IMR-90 (cell line): ENCODE measurements at regions not wholly inside any gene's neighbourhood (a gene's known extent, or its start where the extent isn't known, plus 50 kb on each side); places are given as distances from the start of the nearest gene placed in this dataset.

Source experiments
- ATAC-seq: fragments of 200-7000 bp; cut with Tn5 transposase; 2 replicates; pipeline ENCODE4 v1.9.1; 2020; ENCODE audit warnings: low read depth, mild to moderate bottlenecking, moderate library complexity
- BruUV-seq: library from RNA; stranded (reverse); fragments of 400-500 nt; replicated peaks from 2 replicates; lab custom pipeline; 2021; lab: Mats Ljungman, UMichigan
- CTCF ChIA-PET: fragments of 300-600 bp; formaldehyde crosslinking; extraction: SDS; loops from one replicate; lab custom pipeline; 2021; ENCODE audit warnings: antibody characterized with exemption; lab: Yijun Ruan, JAX
- POLR2A ChIA-PET: fragments of 300-600 bp; sonication (Branson Sonifier 250); formaldehyde crosslinking; loops from one replicate; lab custom pipeline; 2022; ENCODE audit warnings: antibody characterized with exemption; ENCODE audit not compliant: unreplicated experiment; lab: Charles Lee
- DNase-seq: peaks from one replicate; pipeline ENCODE4 v3.0.0; 2013
- H2AFZ ChIP-seq: replicated peaks from 2 replicates; pipeline ENCODE3; 2013; ENCODE audit warnings: low read length, mild to moderate bottlenecking; ENCODE audit not compliant: poor library complexity
- H2AK5ac ChIP-seq: 2 replicates; pipeline ENCODE4 v1.6.1; 2013; ENCODE audit warnings: low read depth, low read length, inconsistent platforms
- H2AK9ac ChIP-seq: replicated peaks from 2 replicates; pipeline ENCODE3; 2013; ENCODE audit warnings: mild to moderate bottlenecking, low read depth, low read length, moderate library complexity; ENCODE audit not compliant: poor library complexity
- H2BK120ac ChIP-seq: 2 replicates; pipeline ENCODE4 v1.6.1; 2013; ENCODE audit warnings: low read depth, low read length, inconsistent platforms
- H2BK15ac ChIP-seq: 3 replicates; pipeline ENCODE4 v1.6.1; 2013; ENCODE audit warnings: low read depth, low read length, inconsistent platforms
- H2BK20ac ChIP-seq: 2 replicates; pipeline ENCODE4 v1.6.1; 2013; ENCODE audit warnings: low read depth, mild to moderate bottlenecking, inconsistent platforms, low read length, moderate library complexity
- H2BK5ac ChIP-seq: 2 replicates; pipeline ENCODE4 v1.6.1; 2013; ENCODE audit warnings: mild to moderate bottlenecking, low read depth, low read length, inconsistent platforms; ENCODE audit not compliant: poor library complexity, severe bottlenecking
- H3K14ac ChIP-seq: replicated peaks from 2 replicates; pipeline ENCODE4 v1.6.1; 2013; ENCODE audit warnings: low read depth, low read length, inconsistent platforms
- H3K18ac ChIP-seq: 2 replicates; pipeline ENCODE4 v1.6.1; 2013; ENCODE audit warnings: low read depth, low read length, control low read depth
- H3K23ac ChIP-seq: 2 replicates; pipeline ENCODE4 v1.6.1; 2013; ENCODE audit warnings: low read depth, low read length, inconsistent platforms
- H3K27ac ChIP-seq: 2 replicates; pipeline ENCODE4 v1.5.1; 2013; ENCODE audit warnings: mild to moderate bottlenecking, control low read depth, low read length; ENCODE audit not compliant: insufficient read depth
- H3K27me3 ChIP-seq: 2 replicates; pipeline ENCODE4 v1.6.1; 2013; ENCODE audit warnings: low read length; ENCODE audit not compliant: control insufficient read depth, insufficient read depth
- H3K36me3 ChIP-seq: 2 replicates; pipeline ENCODE4 v1.6.1; 2013; ENCODE audit warnings: low read length, mixed read lengths; ENCODE audit not compliant: control insufficient read depth, insufficient read depth
- H3K4ac ChIP-seq: 2 replicates; pipeline ENCODE4 v1.6.1; 2013; ENCODE audit warnings: low read depth, low read length, inconsistent platforms
- H3K4me1 ChIP-seq: 2 replicates; pipeline ENCODE4 v1.6.1; 2013; ENCODE audit warnings: low read length, mixed read lengths; ENCODE audit not compliant: control insufficient read depth, insufficient read depth
- H3K4me2 ChIP-seq: 2 replicates; pipeline ENCODE4 v1.6.1; 2013; ENCODE audit warnings: low read depth, mild to moderate bottlenecking, control low read depth, low read length, moderate library complexity
- H3K4me3 ChIP-seq: 2 replicates; pipeline ENCODE4 v1.5.1; 2013; ENCODE audit warnings: low read depth, mild to moderate bottlenecking, control low read depth, low read length, moderate library complexity; ENCODE audit not compliant: insufficient read depth
- H3K56ac ChIP-seq: 2 replicates; pipeline ENCODE4 v1.6.1; 2013; ENCODE audit warnings: low read length, inconsistent platforms; ENCODE audit not compliant: insufficient read depth; ENCODE audit errors: extremely low read depth
- H3K79me1 ChIP-seq, 2 experiments: 2 replicates each; pipeline ENCODE4 v1.6.1; 2013; ENCODE audit warnings: low read length in 2 of 2, inconsistent platforms in 1 of 2, low read depth in 1 of 2
- H3K9ac ChIP-seq: 2 replicates; pipeline ENCODE4 v1.6.1; 2013; ENCODE audit warnings: low read depth, low read length, control low read depth
- H3K9me1 ChIP-seq: 2 replicates; pipeline ENCODE4 v1.6.1; 2013; ENCODE audit warnings: low read length, inconsistent platforms; ENCODE audit not compliant: insufficient read depth
- H3K9me3 ChIP-seq: 2 replicates; pipeline ENCODE4 v1.6.1; 2013; ENCODE audit warnings: low read length; ENCODE audit not compliant: control insufficient read depth, insufficient read depth
- H4K20me1 ChIP-seq: 2 replicates; pipeline ENCODE4 v1.6.1; 2013; ENCODE audit warnings: low read length, inconsistent platforms; ENCODE audit not compliant: insufficient read depth
- H4K5ac ChIP-seq: 2 replicates; pipeline ENCODE4 v1.6.1; 2013; ENCODE audit warnings: mild to moderate bottlenecking, low read depth, low read length, control low read depth
- H4K8ac ChIP-seq, 2 experiments: 2 replicates each; pipeline ENCODE4 v1.6.1; 2013; ENCODE audit warnings: low read depth in 2 of 2, low read length in 2 of 2, control low read depth in 1 of 2, inconsistent platforms in 1 of 2
- H4K91ac ChIP-seq: 2 replicates; pipeline ENCODE4 v1.6.1; 2013; ENCODE audit warnings: low read depth, low read length, inconsistent platforms; ENCODE audit not compliant: insufficient read depth
- BHLHE40 ChIP-seq: fragments of 150-350 bp; IDR thresholded peaks from 2 replicates; pipeline ENCODE4 v1.6.1; 2016; ENCODE audit warnings: mild to moderate bottlenecking, low read depth, low read length
- CEBPB ChIP-seq: IDR thresholded peaks from 2 replicates; pipeline ENCODE4 v1.6.1; 2012; ENCODE audit warnings: low read depth, low read length, improper control_type of control experiment
- CHD1 ChIP-seq: IDR thresholded peaks from 2 replicates; pipeline ENCODE4 v1.6.1; 2012; ENCODE audit warnings: low read depth, low read length, improper control_type of control experiment
- CTCF ChIP-seq: conservative IDR thresholded peaks from 2 replicates; pipeline ENCODE4 v1.5.1; 2012; ENCODE audit warnings: mild to moderate bottlenecking, low read depth, low read length, improper control_type of control experiment
- FOS ChIP-seq: fragments of 150-350 bp; IDR thresholded peaks from 2 replicates; pipeline ENCODE4 v1.6.1; 2016; ENCODE audit warnings: low read depth, low read length
- MAFK ChIP-seq: IDR thresholded peaks from 2 replicates; pipeline ENCODE4 v1.6.1; 2012; ENCODE audit warnings: low read depth, low read length, improper control_type of control experiment
- MAZ ChIP-seq: IDR thresholded peaks from 2 replicates; pipeline ENCODE4 v1.6.1; 2012; ENCODE audit warnings: low read depth, mild to moderate bottlenecking, low read length, improper control_type of control experiment, moderate library complexity, borderline replicate concordance
- MXI1 ChIP-seq: IDR thresholded peaks from 2 replicates; pipeline ENCODE4 v1.6.1; 2012; ENCODE audit warnings: low read depth, mild to moderate bottlenecking, low read length, moderate library complexity, borderline replicate concordance
- NFE2L2 ChIP-seq: fragments of 150-350 bp; IDR thresholded peaks from 2 replicates; pipeline ENCODE4 v1.6.1; 2016; ENCODE audit warnings: low read depth, mild to moderate bottlenecking, low read length
- POLR2A ChIP-seq: IDR thresholded peaks from 2 replicates; pipeline ENCODE4 v1.6.1; 2012; ENCODE audit warnings: mild to moderate bottlenecking, low read depth, low read length
- RAD21 ChIP-seq: IDR thresholded peaks from 2 replicates; pipeline ENCODE4 v1.6.1; 2012; ENCODE audit warnings: low read length, improper control_type of control experiment
- RCOR1 ChIP-seq: IDR thresholded peaks from 2 replicates; pipeline ENCODE4 v1.6.1; 2012; ENCODE audit warnings: mild to moderate bottlenecking, low read length, improper control_type of control experiment; ENCODE audit not compliant: insufficient replicate concordance
- RFX5 ChIP-seq: IDR thresholded peaks from 2 replicates; pipeline ENCODE4 v1.8.0; 2012; ENCODE audit warnings: low read depth, mild to moderate bottlenecking, low read length, moderate library complexity
- USF2 ChIP-seq: fragments of 150-350 bp; IDR thresholded peaks from 2 replicates; pipeline ENCODE4 v1.6.1; 2017; ENCODE audit warnings: mild to moderate bottlenecking, antibody characterized with exemption, low read length, low read depth
- WGBS, 2 experiments: methylation state at CpG; one replicate each; pipeline versions ENCODE4 v1.1.5 to v1.1.7; 2013; ENCODE audit warnings: missing lambda C conversion rate in 2 of 2; ENCODE audit not compliant: insufficient read length in 1 of 2; ENCODE audit errors: extremely low coverage in 2 of 2; 5-methylcytosine and 5-hydroxymethylcytosine counted together
- dilution Hi-C: fragments of 300-500 bp; cut with HindIII; formaldehyde crosslinking; loops from one replicate; pipeline ENCODE4 v1.14.3; 2018; ENCODE audit warnings: low sequenced_read_pairs; ENCODE audit not compliant: unreplicated experiment
- in situ Hi-C: fragments of 300-500 bp; cut with MboI; formaldehyde crosslinking; loops from 3 replicates; pipeline ENCODE4 v1.14.3; 2019; ENCODE audit warnings: low sequenced_read_pairs, inconsistent platforms, mixed read lengths
- intact Hi-C: fragments of 100-400 bp; cut with micrococcal nuclease; formaldehyde crosslinking; loops from 2 replicates; pipeline ENCODE4 v1.10.0; 2022
- TF ChIP-seq, protein P1 (sequence below): fragments of 150-350 bp; IDR thresholded peaks from 2 replicates; pipeline ENCODE4 v1.6.1; 2016; ENCODE audit warnings: low read depth, mild to moderate bottlenecking, low read length, moderate library complexity, borderline replicate concordance

- peaks cover 2% of the 10 kb centered on the region; the same call in 1 of the 2 replicates for H3K9me1 ChIP-seq
- H3K56ac ChIP-seq: no peak overlapping the region
- no peak overlapping the region for H3K4me3 ChIP-seq
- ChIA-PET POLR2A (no interaction called here), CTCF (no interaction called here)
- H3K36me3 ChIP-seq: no peaks in the 10 kb centered on the region
- in situ Hi-C loops (no loop called here), intact Hi-C loops (no loop called here), dilution Hi-C loops (no loop called here)
- peak overlapping the region; percentile 7; the same call in 1 of the 2 replicates for H4K91ac ChIP-seq
- DNase-seq (no peak), ATAC-seq (no peak)
- H3K4me1 ChIP-seq: peaks cover 2% of the 10 kb centered on the region
- no peak overlapping the region for H3K4me2 ChIP-seq
- H2BK120ac ChIP-seq: peak overlapping the region; percentile 52
- H3K23ac ChIP-seq: no peak overlapping the region; the same call in 1 of the 2 replicates
- H4K5ac ChIP-seq: no peak overlapping the region
- no peaks in the 10 kb centered on the region for H3K79me1 ChIP-seq
- no CpG with 5 or more reads among the region's 1 CpG for WGBS, 2 experiments
- 0 out of 3 replicates have a peak overlapping the region, but pooled peaks have one; percentile 36 for H2BK15ac ChIP-seq
- peak overlapping the region; percentile 65 for H2AK9ac ChIP-seq
- 0 out of 2 replicates have a peak overlapping the region, but pooled peaks have one; percentile 11 for H3K18ac ChIP-seq
- H3K4ac ChIP-seq: peak overlapping the region; percentile 45
- no peak overlapping the region for H2AFZ ChIP-seq
- peak overlapping the region; percentile 67; the same call in 1 of the 2 replicates for H2BK20ac ChIP-seq
- BruUV-seq: no TSS peak
- H2AK5ac ChIP-seq: no peak overlapping the region
- H3K14ac ChIP-seq: no peak overlapping the region
- H4K20me1 ChIP-seq: no peaks in the 10 kb centered on the region
- no peaks in the 10 kb centered on the region for H3K27me3 ChIP-seq
- no peak overlapping the region for H3K27ac ChIP-seq
- H2BK5ac ChIP-seq: no peak overlapping the region
- H3K9me3 ChIP-seq: no peaks in the 10 kb centered on the region
- no peak overlapping the region for H4K8ac ChIP-seq
- H3K9ac ChIP-seq: no peak overlapping the region
- no peak for TF ChIP-seq CHD1
- TF ChIP-seq, protein P1, sequence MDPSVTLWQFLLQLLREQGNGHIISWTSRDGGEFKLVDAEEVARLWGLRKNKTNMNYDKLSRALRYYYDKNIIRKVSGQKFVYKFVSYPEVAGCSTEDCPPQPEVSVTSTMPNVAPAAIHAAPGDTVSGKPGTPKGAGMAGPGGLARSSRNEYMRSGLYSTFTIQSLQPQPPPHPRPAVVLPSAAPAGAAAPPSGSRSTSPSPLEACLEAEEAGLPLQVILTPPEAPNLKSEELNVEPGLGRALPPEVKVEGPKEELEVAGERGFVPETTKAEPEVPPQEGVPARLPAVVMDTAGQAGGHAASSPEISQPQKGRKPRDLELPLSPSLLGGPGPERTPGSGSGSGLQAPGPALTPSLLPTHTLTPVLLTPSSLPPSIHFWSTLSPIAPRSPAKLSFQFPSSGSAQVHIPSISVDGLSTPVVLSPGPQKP: no peak
- no peak for TF ChIP-seq CEBPB
- TF ChIP-seq MAFK: no peak
- TF ChIP-seq NFE2L2: no peak
- TF ChIP-seq RAD21: no peak
- TF ChIP-seq RCOR1: no peak
- TF ChIP-seq CTCF: no peak
- no peak for TF ChIP-seq RFX5
- no peak for TF ChIP-seq FOS
- no peak for TF ChIP-seq MXI1
- no peak for TF ChIP-seq MAZ
- TF ChIP-seq POLR2A: no peak
- no peak for TF ChIP-seq BHLHE40
- no peak for TF ChIP-seq USF2
Measured at GRCh38 chr3:159629329-159630084, 359.1 kb upstream of the IL12A start.
